ENCODE measurements at regions not wholly inside any gene's neighbourhood (a gene's known extent, or its start where the extent isn't known, plus 50 kb on each side); places are given as distances from the start of the nearest gene placed in this dataset.

DNA sequence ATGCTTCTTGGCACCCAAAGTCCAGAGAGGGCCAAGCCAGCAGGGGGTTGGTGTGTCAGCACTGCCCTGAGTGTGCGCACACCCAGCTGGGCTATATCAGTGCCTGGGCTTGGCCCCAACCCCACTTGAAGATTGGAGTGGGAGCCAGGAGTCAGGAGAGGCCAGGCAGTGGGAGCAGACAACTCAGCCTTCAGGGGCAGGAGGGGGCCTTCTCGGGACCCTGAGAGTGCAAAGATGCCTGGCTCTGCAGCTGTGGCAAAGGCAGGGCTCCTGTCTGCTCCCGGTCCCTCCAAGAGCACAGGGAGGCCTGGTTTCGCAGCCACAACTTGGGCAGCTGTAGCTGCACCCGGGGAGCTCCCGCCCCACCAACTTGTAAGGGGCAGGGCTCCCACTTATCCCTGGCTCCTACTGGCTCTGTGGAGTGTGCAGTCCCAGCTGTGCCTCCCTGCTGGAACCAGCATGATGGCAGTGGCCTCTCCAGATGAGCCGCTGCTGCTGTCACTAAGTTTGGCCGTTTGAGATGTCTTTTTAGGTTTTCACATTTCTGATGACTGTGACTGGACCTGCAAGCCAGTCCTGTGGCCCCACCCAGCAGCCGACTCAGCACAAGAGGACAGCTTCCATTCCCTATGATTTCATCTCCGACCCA, 148.8 kb upstream of the HS6ST1 start:
- intact Hi-C loops (cut with DNase I) = no loop called here
- DNase-seq = peak in 1 of 3 donors; percentile 32
- no peaks in the 10 kb centered on the region for H3K36me3 ChIP-seq
- peaks cover 0 to 4% (median 0%) of the 10 kb centered on the region in 4 donors for H3K4me1 ChIP-seq
- no peaks in the 10 kb centered on the region for H3K27me3 ChIP-seq
- no peak overlapping the region for H3K27ac ChIP-seq
- TF ChIP-seq POLR2A (IDR thresholded peaks at IDR 0.05) (no peak), CTCF (IDR thresholded peaks at IDR 0.05) (no peak)
- no peak for ATAC-seq
- H3K9me3 ChIP-seq = peaks cover 0 to 4% (median 0%) of the 10 kb centered on the region in 4 donors
- no peak overlapping the region for H3K4me3 ChIP-seq
- 100% methylated on average over 2 of the region's 10 CpGs for WGBS (ENCODE audit: insufficient coverage, low coverage, low lambda C conversion rate, missing lambda C conversion rate)

GRCh38 chr2:128468186-128468920, 149.7 kb upstream of the HS6ST1 start:
- 78% methylated on average over 3 of the region's 3 CpGs for WGBS (ENCODE audit: insufficient coverage, low coverage, low lambda C conversion rate, missing lambda C conversion rate)
- TF ChIP-seq POLR2A (IDR thresholded peaks at IDR 0.05) (no peak), CTCF (IDR thresholded peaks at IDR 0.05) (no peak)
- no peak for ATAC-seq
- peaks cover 0 to 4% (median 0%) of the 10 kb centered on the region in 4 donors for H3K4me1 ChIP-seq
- peak in 1 of 3 donors; percentile 29 for DNase-seq
- H3K9me3 ChIP-seq = peaks cover 0 to 4% (median 0%) of the 10 kb centered on the region in 4 donors
- H3K4me3 ChIP-seq = no peak overlapping the region
- H3K36me3 ChIP-seq = no peaks in the 10 kb centered on the region
- no peaks in the 10 kb centered on the region for H3K27me3 ChIP-seq
- H3K27ac ChIP-seq = no peak overlapping the region
- intact Hi-C loops (cut with DNase I) = no loop called here

GRCh38 chr2:128469203-128469602, 150.5 kb upstream of the HS6ST1 start:
- no peak overlapping the region for H3K27ac ChIP-seq
- WGBS (ENCODE audit: insufficient coverage, low coverage, low lambda C conversion rate, missing lambda C conversion rate) = no CpG with 5 or more reads among the region's 1 CpG
- H3K36me3 ChIP-seq = no peaks in the 10 kb centered on the region
- no peaks in the 10 kb centered on the region for H3K27me3 ChIP-seq
- intact Hi-C loops (cut with DNase I) = no loop called here
- DNase-seq = peak in 1 of 3 donors; percentile 22
- H3K9me3 ChIP-seq = peaks cover 0 to 4% (median 0%) of the 10 kb centered on the region in 4 donors
- ATAC-seq = no peak
- H3K4me3 ChIP-seq = no peak overlapping the region
- TF ChIP-seq CTCF (IDR thresholded peaks at IDR 0.05) (peak; percentile 18 to 31 (median 25)), POLR2A (IDR thresholded peaks at IDR 0.05) (no peak)
- peaks cover 0 to 4% (median 0%) of the 10 kb centered on the region in 4 donors for H3K4me1 ChIP-seq

DNA sequence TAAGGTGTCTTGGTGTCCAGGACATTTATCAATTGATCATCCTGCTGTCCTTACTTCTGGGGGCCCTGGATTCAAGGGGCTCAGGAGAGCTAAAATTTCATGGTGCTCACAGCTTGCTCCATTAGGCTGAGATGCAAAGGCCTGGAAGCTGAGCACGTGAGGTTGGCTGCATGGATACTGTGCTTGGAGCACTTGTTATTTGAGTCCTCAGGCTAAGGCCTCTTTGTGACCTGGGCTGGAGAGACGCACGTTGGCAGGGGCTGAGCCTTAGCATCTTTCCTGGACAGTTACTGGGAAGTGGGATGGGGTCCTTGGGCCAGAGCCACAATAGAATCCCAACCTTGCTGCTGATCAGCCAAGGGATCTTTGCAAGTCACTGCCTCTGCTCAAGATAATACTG, 151.2 kb upstream of the HS6ST1 start:
- WGBS (ENCODE audit: insufficient coverage, low coverage, low lambda C conversion rate, missing lambda C conversion rate) = 33% methylated on average over 1 of the region's 3 CpGs
- Histone ChIP-seq H3K36me3 (no peaks in the 10 kb centered on the region), H3K4me3 (no peak overlapping the region), H3K9me3 (peaks cover 0 to 4% (median 0%) of the 10 kb centered on the region in 4 donors), H3K27ac (no peak overlapping the region), H3K27me3 (no peaks in the 10 kb centered on the region), H3K4me1 (peaks cover 0 to 4% (median 0%) of the 10 kb centered on the region in 4 donors)
- intact Hi-C loops (cut with DNase I) = no loop called here
- ATAC-seq = no peak
- TF ChIP-seq POLR2A (IDR thresholded peaks at IDR 0.05) (no peak), CTCF (IDR thresholded peaks at IDR 0.05) (no peak)
- peak in 1 of 3 donors; percentile 7 for DNase-seq

Data from right lobe of liver (tissue), 6 donors.